GM12878 (cell line): ENCODE measurements at regions not wholly inside any gene's neighbourhood (a gene's known extent, or its start where the extent isn't known, plus 50 kb on each side); places are given as distances from the start of the nearest gene placed in this dataset.

Experiments
- ATAC-seq: fragments of 200-7000 bp; cut with Tn5 transposase; 3 replicates; pipeline ENCODE4 v1.9.1; 2020; ENCODE audit warnings: mild to moderate bottlenecking, moderate library complexity
- BruUV-seq: library from RNA; stranded (reverse); fragments of 400-500 nt; replicated peaks from 2 replicates; lab custom pipeline; 2021; lab: Mats Ljungman, UMichigan
- CTCF ChIA-PET: fragments of 300-600 bp; sonication (Branson Sonifier 250); formaldehyde crosslinking; extraction: SDS; loops from one replicate; lab custom pipeline; 2021; ENCODE audit warnings: inconsistent platforms; lab: Yijun Ruan, JAX
- POLR2A ChIA-PET: fragments of 350-600 bp; formaldehyde crosslinking; extraction: SDS; loops from one replicate; lab custom pipeline; 2021; ENCODE audit warnings: inconsistent platforms; lab: Charles Lee
- RAD21 ChIA-PET: fragments of 300-600 bp; sonication (Branson Sonifier 250); formaldehyde crosslinking; loops from one replicate; lab custom pipeline; 2023; ENCODE audit warnings: antibody characterized with exemption; ENCODE audit not compliant: unreplicated experiment; lab: Charles Lee
- SMC1A ChIA-PET: fragments of 300-600 bp; sonication (Branson Sonifier 250); formaldehyde crosslinking; loops from one replicate; lab custom pipeline; 2023; ENCODE audit not compliant: unreplicated experiment, uncharacterized antibody; lab: Charles Lee
- DNase-seq: peaks from one replicate; pipeline ENCODE4 v3.0.0-alpha.2; 2011; ENCODE audit warnings: low read depth, low spot score
- FAIRE-seq: peaks from 3 replicates; lab custom pipeline; 2011; peaks lifted over from hg19 to GRCh38; lab: Jason Lieb, UNC
- H2AFZ ChIP-seq: 2 replicates; pipeline ENCODE4 v1.6.0; 2011; ENCODE audit warnings: low read depth, low read length, control low read depth; ENCODE audit not compliant: control insufficient read depth
- H3K27ac ChIP-seq: 2 replicates; pipeline ENCODE4 v1.5.1; 2011; ENCODE audit warnings: control low read depth; ENCODE audit not compliant: control insufficient read depth, insufficient read depth
- H3K27me3 ChIP-seq, 2 experiments: replicated peaks in 1 of 2; 2 replicates each; pipeline versions ENCODE4 v1.6.0 to v1.6.1; 2011; ENCODE audit warnings: low read length in 1 of 2; ENCODE audit not compliant: control insufficient read depth in 2 of 2, insufficient read depth in 2 of 2
- H3K36me3 ChIP-seq, 2 experiments: 2 replicates each; pipeline ENCODE4 v1.5.1; 2011; ENCODE audit warnings: low read length in 1 of 2; ENCODE audit not compliant: control insufficient read depth in 2 of 2, insufficient read depth in 2 of 2
- H3K4me1 ChIP-seq: 2 replicates; pipeline ENCODE4 v1.6.1; 2011; ENCODE audit warnings: mild to moderate bottlenecking, low read length, moderate library complexity, mixed read lengths; ENCODE audit not compliant: control insufficient read depth, insufficient read depth
- H3K4me2 ChIP-seq: 2 replicates; pipeline ENCODE4 v1.6.0; 2011; ENCODE audit warnings: control low read depth; ENCODE audit not compliant: control insufficient read depth, insufficient read depth
- H3K4me3 ChIP-seq: fragments of 200-600 bp; sonication (generic); 2 replicates; pipeline ENCODE4 v1.5.1; 2016
- H3K79me2 ChIP-seq: 2 replicates; pipeline ENCODE4 v1.6.0; 2011; ENCODE audit warnings: low read length; ENCODE audit not compliant: control insufficient read depth, insufficient read depth
- H3K9ac ChIP-seq: 2 replicates; pipeline ENCODE4 v1.8.0; 2011; ENCODE audit warnings: low read length, control low read depth, mixed read lengths; ENCODE audit not compliant: control insufficient read depth, insufficient read depth
- H3K9me3 ChIP-seq: replicated peaks from 3 replicates; pipeline ENCODE4 v1.5.1; 2011; ENCODE audit warnings: mild to moderate bottlenecking, low read length; ENCODE audit not compliant: control insufficient read depth, insufficient read depth
- H4K20me1 ChIP-seq: 2 replicates; pipeline ENCODE4 v1.6.0; 2011; ENCODE audit not compliant: control insufficient read depth, insufficient read depth
- ASH2L ChIP-seq: fragments of 300-600, 200-600 bp; sonication (generic); IDR thresholded peaks from 2 replicates; pipeline ENCODE4 v1.6.1; 2017; ENCODE audit warnings: low read depth, mild to moderate bottlenecking, borderline replicate concordance
- DPF2 ChIP-seq: fragments of 450-650 bp; IDR thresholded peaks from 2 replicates; pipeline ENCODE4 v1.6.1; 2017; ENCODE audit warnings: mild to moderate bottlenecking
- E4F1 ChIP-seq: fragments of 450-650 bp; IDR thresholded peaks from 2 replicates; pipeline ENCODE4 v1.6.1; 2018; ENCODE audit warnings: borderline replicate concordance, mild to moderate bottlenecking; ENCODE audit not compliant: partially characterized antibody
- GABPA ChIP-seq: IDR thresholded peaks from 2 replicates; pipeline ENCODE4 v1.6.1; 2014; ENCODE audit warnings: antibody characterized with exemption, low read depth, mild to moderate bottlenecking, inconsistent platforms
- PKNOX1 ChIP-seq: fragments of 450-650 bp; IDR thresholded peaks from 2 replicates; pipeline ENCODE4 v1.6.1; 2016; ENCODE audit warnings: mild to moderate bottlenecking
- RUNX3 ChIP-seq: IDR thresholded peaks from 2 replicates; pipeline ENCODE4 v1.6.1; 2012; ENCODE audit warnings: low read length, inconsistent platforms
- SKIL ChIP-seq: fragments of 450-650 bp; IDR thresholded peaks from 2 replicates; pipeline ENCODE4 v1.6.1; 2017; ENCODE audit warnings: mild to moderate bottlenecking, low read depth, inconsistent platforms; ENCODE audit not compliant: poor library complexity, severe bottlenecking
- SPI1 ChIP-seq: IDR thresholded peaks from 2 replicates; pipeline ENCODE4 v1.6.1; 2011; ENCODE audit warnings: low read depth, mild to moderate bottlenecking, low read length, moderate library complexity, borderline replicate concordance; ENCODE audit not compliant: insufficient read depth
- TCF12 ChIP-seq: IDR thresholded peaks from 2 replicates; pipeline ENCODE4 v1.6.1; 2011; ENCODE audit warnings: low read depth, mild to moderate bottlenecking, low read length
- ZNF384 ChIP-seq: IDR thresholded peaks from 2 replicates; pipeline ENCODE4 v1.6.1; 2012; ENCODE audit warnings: low read depth, mild to moderate bottlenecking, low read length, improper control_type of control experiment, borderline replicate concordance
- WGBS: methylation state at CpG from one replicate; pipeline ENCODE4 v1.1.6; 2016; ENCODE audit warnings: low lambda C conversion rate; ENCODE audit not compliant: insufficient replicate concordance, insufficient coverage; ENCODE audit errors: missing lambda C conversion rate; 5-methylcytosine and 5-hydroxymethylcytosine counted together
- in situ Hi-C: fragments of 300-500 bp; cut with MboI; formaldehyde crosslinking; loops from 9 replicates; pipeline ENCODE4 v1.14.3; 2018; ENCODE audit warnings: mixed read lengths
- intact Hi-C: fragments of 100-400 bp; cut with micrococcal nuclease; formaldehyde crosslinking; loops from one replicate; pipeline ENCODE4 v1.14.2; 2022; ENCODE audit not compliant: unreplicated experiment

GRCh38 chrX:8049827-8050226 lies 121.2 kb downstream of the VCX2 start:
- no peaks in the 10 kb centered on the region for H3K27me3 ChIP-seq
- CTCF ChIA-PET: interaction anchor here (0.6 kb wide), 1 partner anchor 274 kb away, joined by 3 read pairs; no protein-coding TSS in a partner anchor
- H3K4me1 ChIP-seq: peaks cover 3% of the 10 kb centered on the region; the same call in 1 of the 2 replicates
- no peak overlapping the region for H2AFZ ChIP-seq
- POLR2A ChIA-PET: no interaction called here
- intact Hi-C loops (no loop called here), in situ Hi-C loops (no loop called here)
- no peak for TF ChIP-seq PKNOX1
- no peak for TF ChIP-seq TCF12
- no peak for TF ChIP-seq ASH2L
- no peak overlapping the region for H3K27ac ChIP-seq
- DNase-seq: no peak
- BruUV-seq: no TSS peak
- no peaks in the 10 kb centered on the region for H3K36me3 ChIP-seq
- H3K4me3 ChIP-seq: no peak overlapping the region
- no peak for ATAC-seq
- no peaks in the 10 kb centered on the region for H4K20me1 ChIP-seq
- FAIRE-seq: no peak
- no peak overlapping the region for H3K9ac ChIP-seq
- H3K79me2 ChIP-seq: no peaks in the 10 kb centered on the region
- SMC1A ChIA-PET: no interaction called here
- H3K9me3 ChIP-seq: no peaks in the 10 kb centered on the region; the same call in 2 of the 3 replicates
- H3K4me2 ChIP-seq: no peak overlapping the region
- RAD21 ChIA-PET: no interaction called here
- WGBS: 56% methylated on average over 3 of the region's 3 CpGs

- H3K9ac ChIP-seq: no peak overlapping the region
- H3K79me2 ChIP-seq: no peaks in the 10 kb centered on the region
- intact Hi-C loops: no loop called here
- ChIA-PET POLR2A (no interaction called here), CTCF (no interaction called here)
- H3K4me1 ChIP-seq: peaks cover 3% of the 10 kb centered on the region; the same call in 1 of the 2 replicates
- peak; percentile 76 for ATAC-seq
- H3K36me3 ChIP-seq: no peaks in the 10 kb centered on the region
- WGBS: 0% methylated on average over 1 of the region's 1 CpG
- no peak overlapping the region for H3K27ac ChIP-seq
- TF ChIP-seq SPI1 (peak; percentile 44; the same call in 1 of the 2 replicates), E4F1 (no peak), ZNF384 (peak; percentile 37; the same call in 1 of the 2 replicates), SKIL (peak; percentile 77), GABPA (no peak), DPF2 (0 out of 2 replicates have a peak, but pooled peaks have one; percentile 21), RUNX3 (0 out of 2 replicates have a peak, but pooled peaks have one; percentile 14)
- TF ChIP-seq, all 136 proteins: peak for 5
- Histone ChIP-seq H3K27me3 (no peaks in the 10 kb centered on the region), H3K9me3 (no peaks in the 10 kb centered on the region; the same call in 2 of the 3 replicates), H2AFZ (no peak overlapping the region), H3K4me2 (no peak overlapping the region), H3K4me3 (no peak overlapping the region), H4K20me1 (no peaks in the 10 kb centered on the region)
- in situ Hi-C loops: no loop called here
- BruUV-seq: no TSS peak
- no peak for FAIRE-seq
- no peak for DNase-seq
- ChIA-PET RAD21 (interaction anchor here (0.9 kb wide), 1 partner anchor 23 kb away, joined by 3 read pairs; no protein-coding TSS in a partner anchor), SMC1A (interaction anchor here (1.1 kb wide), 1 partner anchor 32 kb away, joined by 3 read pairs; no protein-coding TSS in a partner anchor)
Observed at GRCh38 chrX:8048466-8048865, 121.3 kb upstream of the PNPLA4 start.
